ENCODE measurements at regions not wholly inside any gene's neighbourhood (a gene's known extent, or its start where the extent isn't known, plus 50 kb on each side); places are given as distances from the start of the nearest gene placed in this dataset.

GRCh38 chr6:67248077-67248476 lies 1387.0 kb upstream of the ADGRB3 start:
- Histone ChIP-seq H3K9me2 (replicated peaks; ENCODE audit: insufficient read depth) (no peaks in the 10 kb centered on the region), H3K4me1 (ENCODE audit: insufficient read depth) (no peaks in the 10 kb centered on the region), H3K9me3 (ENCODE audit: low read depth) (no peaks in the 10 kb centered on the region), H2AFZ (no peak overlapping the region), H4K20me1 (ENCODE audit: insufficient read depth, poor library complexity, severe bottlenecking) (no peaks in the 10 kb centered on the region), H3K36me3 (replicated peaks; ENCODE audit: insufficient read depth, low read depth) (no peaks in the 10 kb centered on the region), H3K27me3 (no peaks in the 10 kb centered on the region), H3K4me3 (no peak overlapping the region), H3K4me2 (no peak overlapping the region), H3K27ac (no peak overlapping the region), H3K79me2 (no peaks in the 10 kb centered on the region)
- WGBS (ENCODE audit: low lambda C conversion rate, missing lambda C conversion rate) = 82% methylated on average over 4 of the region's 4 CpGs
- TF ChIP-seq EZH2phosphoT487 (IDR thresholded peaks at IDR 0.05; ENCODE audit: low read depth, severe bottlenecking, unreplicated experiment) = no peak
- no peak for TF ChIP-seq EZH2 (IDR thresholded peaks at IDR 0.05; ENCODE audit: borderline replicate concordance)
- TF ChIP-seq CTCF (IDR thresholded peaks at IDR 0.05; ENCODE audit: poor library complexity) = no peak
- DNase-seq (ENCODE audit: low spot score) = no peak

- TF ChIP-seq CTCF (IDR thresholded peaks at IDR 0.05; ENCODE audit: poor library complexity) = no peak
- no peak for TF ChIP-seq EZH2phosphoT487 (IDR thresholded peaks at IDR 0.05; ENCODE audit: low read depth, severe bottlenecking, unreplicated experiment)
- no peak for TF ChIP-seq EZH2 (IDR thresholded peaks at IDR 0.05; ENCODE audit: borderline replicate concordance)
- no peaks in the 10 kb centered on the region for H3K27me3 ChIP-seq
- H3K79me2 ChIP-seq = no peaks in the 10 kb centered on the region
- H3K27ac ChIP-seq = no peak overlapping the region
- no peaks in the 10 kb centered on the region for H4K20me1 ChIP-seq (ENCODE audit: insufficient read depth, poor library complexity, severe bottlenecking)
- H3K36me3 ChIP-seq (replicated peaks; ENCODE audit: insufficient read depth, low read depth) = no peaks in the 10 kb centered on the region
- no peaks in the 10 kb centered on the region for H3K4me1 ChIP-seq (ENCODE audit: insufficient read depth)
- no peak overlapping the region for H3K4me3 ChIP-seq
- H3K9me2 ChIP-seq (replicated peaks; ENCODE audit: insufficient read depth) = no peaks in the 10 kb centered on the region
- DNase-seq (ENCODE audit: low spot score) = no peak
- 94% methylated on average over 6 of the region's 6 CpGs for WGBS (ENCODE audit: low lambda C conversion rate, missing lambda C conversion rate)
- no peak overlapping the region for H3K4me2 ChIP-seq
- H2AFZ ChIP-seq = no peak overlapping the region
- no peaks in the 10 kb centered on the region for H3K9me3 ChIP-seq (ENCODE audit: low read depth)
Observed at GRCh38 chr6:67244037-67244436, 1391.0 kb upstream of the ADGRB3 start.

- H3K4me3 ChIP-seq = no peak overlapping the region
- TF ChIP-seq CTCF (IDR thresholded peaks at IDR 0.05; ENCODE audit: poor library complexity) (no peak), EZH2phosphoT487 (IDR thresholded peaks at IDR 0.05; ENCODE audit: low read depth, severe bottlenecking, unreplicated experiment) (no peak), EZH2 (IDR thresholded peaks at IDR 0.05; ENCODE audit: borderline replicate concordance) (no peak)
- H3K27me3 ChIP-seq = no peaks in the 10 kb centered on the region
- H2AFZ ChIP-seq = no peak overlapping the region
- no peaks in the 10 kb centered on the region for H3K4me1 ChIP-seq (ENCODE audit: insufficient read depth)
- H4K20me1 ChIP-seq (ENCODE audit: insufficient read depth, poor library complexity, severe bottlenecking) = no peaks in the 10 kb centered on the region
- H3K27ac ChIP-seq = no peak overlapping the region
- no peaks in the 10 kb centered on the region for H3K9me3 ChIP-seq (ENCODE audit: low read depth)
- H3K36me3 ChIP-seq (replicated peaks; ENCODE audit: insufficient read depth, low read depth) = no peaks in the 10 kb centered on the region
- no peaks in the 10 kb centered on the region for H3K9me2 ChIP-seq (replicated peaks; ENCODE audit: insufficient read depth)
- DNase-seq (ENCODE audit: low spot score) = no peak
- no peak overlapping the region for H3K4me2 ChIP-seq
- H3K79me2 ChIP-seq = no peaks in the 10 kb centered on the region
- WGBS (ENCODE audit: low lambda C conversion rate, missing lambda C conversion rate) = 74% methylated on average over 1 of the region's 1 CpG
Observed at GRCh38 chr6:67237277-67237676, 1397.8 kb upstream of the ADGRB3 start.

GRCh38 chr6:67231092-67231491 lies 1404.0 kb upstream of the ADGRB3 start:
- TF ChIP-seq EZH2phosphoT487 (IDR thresholded peaks at IDR 0.05; ENCODE audit: low read depth, severe bottlenecking, unreplicated experiment) (no peak), CTCF (IDR thresholded peaks at IDR 0.05; ENCODE audit: poor library complexity) (no peak), EZH2 (IDR thresholded peaks at IDR 0.05; ENCODE audit: borderline replicate concordance) (no peak)
- Histone ChIP-seq H3K79me2 (no peaks in the 10 kb centered on the region), H3K9me2 (replicated peaks; ENCODE audit: insufficient read depth) (no peaks in the 10 kb centered on the region), H2AFZ (no peak overlapping the region), H3K4me2 (no peak overlapping the region), H3K27me3 (no peaks in the 10 kb centered on the region), H3K4me3 (no peak overlapping the region), H3K9me3 (ENCODE audit: low read depth) (no peaks in the 10 kb centered on the region), H4K20me1 (ENCODE audit: insufficient read depth, poor library complexity, severe bottlenecking) (no peaks in the 10 kb centered on the region), H3K36me3 (replicated peaks; ENCODE audit: insufficient read depth, low read depth) (no peaks in the 10 kb centered on the region), H3K27ac (no peak overlapping the region), H3K4me1 (ENCODE audit: insufficient read depth) (no peaks in the 10 kb centered on the region)
- 93% methylated on average over 1 of the region's 1 CpG for WGBS (ENCODE audit: low lambda C conversion rate, missing lambda C conversion rate)
- no peak for DNase-seq (ENCODE audit: low spot score)

All from hepatocyte (in vitro differentiated cells).